Suprapubic skin (tissue), 4 donors: ENCODE measurements at regions not wholly inside any gene's neighbourhood (a gene's known extent, or its start where the extent isn't known, plus 50 kb on each side); places are given as distances from the start of the nearest gene placed in this dataset.

Source experiments
- CTCF ChIP-seq, 2 donors: fragments of 200-600 bp in 1 of 2; fragments of 450-650 bp in 1 of 2; sonication (generic) in 1 of 2; IDR thresholded peaks; one replicate each; pipeline ENCODE4 v1.5.1; 2016 to 2019; ENCODE audit warnings: antibody characterized with exemption in 2 of 2, mild to moderate bottlenecking in 1 of 2, moderate library complexity in 1 of 2
- EP300 ChIP-seq: sonication (generic); formaldehyde crosslinking; IDR thresholded peaks from one replicate; pipeline ENCODE4 v1.6.1; 2017; ENCODE audit warnings: antibody characterized with exemption
- POLR2A ChIP-seq, 2 donors: fragments of 450-650 bp; IDR thresholded peaks; one replicate each; pipeline ENCODE4 v1.6.1; 2017; ENCODE audit warnings: antibody characterized with exemption in 2 of 2, mild to moderate bottlenecking in 2 of 2, moderate library complexity in 2 of 2
- POLR2AphosphoS5 ChIP-seq, 3 donors: sonication (generic); formaldehyde crosslinking; IDR thresholded peaks; one replicate each; pipeline ENCODE4 v1.6.1; 2017; ENCODE audit warnings: antibody characterized with exemption in 3 of 3

GRCh38 chr14:34065690-34066391 is 115.0 kb upstream of the EGLN3 start:
- no peak for TF ChIP-seq CTCF (IDR thresholded peaks at IDR 0.05)
- no peak for TF ChIP-seq POLR2A (IDR thresholded peaks at IDR 0.05)
- TF ChIP-seq POLR2AphosphoS5 (IDR thresholded peaks at IDR 0.05), result no peak
- TF ChIP-seq EP300, result no peak
